NCI-H1105 treated with DMSO at 0.1 percent for 48 hours (cell line): ENCODE measurements at regions not wholly inside any gene's neighbourhood (a gene's known extent, or its start where the extent isn't known, plus 50 kb on each side); places are given as distances from the start of the nearest gene placed in this dataset.

Experiments
- DNase-seq: peaks from one replicate; lab custom pipeline; 2025; lab: John Stamatoyannopoulos, UW

DNA sequence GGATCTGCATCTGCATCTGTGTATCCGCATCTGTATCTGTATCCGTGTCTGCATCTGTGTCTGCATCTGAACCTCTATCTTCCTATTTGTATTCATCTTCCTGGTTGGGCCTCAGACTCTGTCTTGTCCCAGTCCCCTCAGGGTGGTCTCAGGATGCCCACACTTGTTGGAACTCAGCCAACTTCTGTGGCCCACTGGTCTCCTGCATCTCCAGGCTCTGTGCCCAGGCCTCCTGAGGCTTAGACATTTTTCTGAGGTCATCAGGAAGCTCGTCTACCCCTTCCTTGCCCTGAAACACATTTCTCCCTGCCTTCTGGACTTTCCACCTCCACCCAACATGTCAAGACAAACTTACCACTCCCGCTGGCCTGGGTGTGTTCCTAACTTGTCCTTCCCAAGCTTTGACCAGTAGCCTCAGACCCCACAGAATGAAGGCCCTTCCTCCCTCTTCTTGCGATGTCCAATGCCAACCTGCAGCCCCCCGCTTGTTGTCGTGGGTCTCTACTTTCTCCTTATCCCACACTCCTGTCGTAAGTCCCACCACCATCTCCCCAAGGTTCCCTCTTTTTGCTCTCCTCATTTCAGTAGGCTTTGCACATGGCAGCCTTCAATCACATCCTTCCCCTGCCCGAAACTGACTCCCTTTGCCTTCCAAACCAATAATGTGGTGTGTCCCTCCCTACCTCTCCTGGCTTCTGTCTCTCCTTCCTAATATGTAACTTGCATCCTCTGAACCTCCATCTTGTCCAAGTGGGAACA, 176.5 kb downstream of the DLL1 start:
- DNase-seq: no peak

GRCh38 chr6:170113141-170113540, 177.7 kb downstream of the DLL1 start:
- DNase-seq: no peak

- no peak for DNase-seq
Measured at GRCh38 chr6:170112583-170112860, 178.4 kb downstream of the DLL1 start.

DNA sequence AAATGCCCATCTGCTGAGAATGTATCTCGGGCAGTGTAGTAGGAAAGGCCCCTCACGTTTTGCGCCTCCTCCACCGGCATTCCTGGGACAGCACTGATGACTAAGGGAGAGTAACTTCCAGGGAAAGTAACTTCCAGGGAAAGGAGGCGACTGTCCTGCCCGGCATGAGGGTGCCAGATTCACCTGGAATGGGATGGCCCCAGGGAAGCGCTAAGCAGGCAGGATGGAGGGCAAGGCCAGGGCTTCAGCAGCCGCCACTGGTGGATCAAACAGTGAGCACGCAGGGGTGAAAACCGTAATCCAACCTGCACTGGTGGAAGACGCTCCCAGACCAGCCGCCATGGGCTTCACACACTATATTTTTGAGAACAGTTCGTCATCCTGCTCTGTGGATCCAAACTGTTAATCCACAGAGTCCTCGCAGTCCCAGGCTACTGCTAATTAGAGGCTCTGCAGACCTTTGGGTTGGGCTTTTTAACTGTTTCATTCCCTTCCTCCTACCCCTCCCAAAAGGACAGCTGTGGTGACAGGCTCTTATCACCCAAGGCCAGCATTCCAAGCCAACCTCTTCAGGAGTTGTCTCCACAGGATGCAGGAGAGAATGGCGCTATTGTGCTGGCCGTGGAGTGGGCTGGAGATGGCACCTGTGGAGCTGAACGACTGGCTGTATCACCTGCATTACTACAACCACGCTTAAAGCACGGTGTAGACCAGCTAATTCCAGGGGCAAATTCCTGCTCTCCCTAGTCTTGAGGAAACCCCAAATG, 178.9 kb downstream of the DLL1 start:
- DNase-seq: no peak

DNA sequence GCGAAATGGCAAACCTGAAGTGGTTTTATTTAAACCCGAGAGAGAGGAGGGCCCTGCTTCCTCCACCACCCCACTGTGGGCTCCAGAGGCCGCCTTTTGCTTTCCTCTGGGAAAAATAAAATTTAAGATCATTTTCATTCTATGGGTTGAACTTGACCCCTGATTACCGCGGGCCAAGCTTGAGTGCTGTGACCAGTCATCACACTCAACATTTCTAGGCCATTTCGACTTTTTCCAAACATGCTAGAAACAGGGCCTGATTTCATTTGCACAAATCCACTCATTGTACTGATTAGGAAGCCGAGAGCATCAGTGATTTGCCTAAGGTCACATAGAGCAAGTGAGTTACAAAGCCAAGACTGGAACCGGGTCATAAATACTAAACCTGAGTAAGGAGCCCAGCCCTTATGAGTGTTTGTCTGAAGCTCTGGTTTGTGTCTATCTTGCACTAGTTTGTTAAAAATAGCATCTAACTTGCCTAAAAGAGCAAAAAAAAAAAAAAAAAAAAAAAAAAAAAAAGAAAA, 179.7 kb downstream of the DLL1 start:
- DNase-seq: no peak

DNA sequence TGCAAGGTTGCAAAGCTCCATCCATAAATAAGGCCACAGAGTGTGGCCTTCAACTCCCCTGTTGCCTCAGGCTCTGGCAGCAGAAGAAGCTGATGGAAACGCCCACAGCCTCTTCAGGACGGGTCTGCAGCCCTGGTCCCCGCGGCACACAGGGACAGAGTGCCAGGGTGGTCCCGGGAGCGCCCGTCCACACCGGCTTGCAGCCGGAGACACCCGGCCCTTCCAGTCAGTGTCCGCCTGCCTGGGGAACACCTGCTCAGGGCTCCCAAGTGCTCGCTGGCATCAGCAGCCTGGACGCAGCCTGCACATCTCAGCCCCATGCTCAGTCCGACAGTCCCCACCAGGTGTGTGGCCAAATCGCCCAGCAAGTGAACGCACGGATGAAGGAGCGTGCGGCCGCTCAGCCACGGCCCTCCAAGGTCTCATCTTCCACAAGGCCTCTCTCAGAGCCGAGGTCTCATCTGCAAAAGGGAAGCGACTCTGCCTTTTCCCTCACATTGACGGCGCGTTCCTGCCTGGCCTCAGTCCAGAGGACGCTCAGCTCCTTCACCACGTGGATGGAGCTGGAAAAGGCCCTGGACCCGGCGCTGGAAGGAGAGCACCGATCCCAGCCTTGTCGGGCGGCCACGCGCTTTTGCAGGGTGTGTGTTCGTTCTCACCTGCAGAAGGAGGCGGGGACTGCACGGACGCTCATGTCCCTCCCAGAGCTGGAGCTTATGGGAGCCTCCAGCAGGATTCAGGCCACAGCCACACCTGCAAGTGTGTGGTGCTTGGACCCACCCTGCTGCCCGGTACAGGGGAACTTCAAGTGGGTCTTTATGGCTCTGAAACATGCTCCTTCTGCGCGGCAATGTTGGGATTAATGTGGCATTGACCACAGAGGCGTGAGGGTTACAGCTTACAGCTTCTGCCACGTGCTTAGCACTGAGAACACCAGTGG, 180.4 kb downstream of the DLL1 start:
- DNase-seq: no peak

- DNase-seq: no peak
Measured at GRCh38 chr6:170108890-170109587, 181.8 kb downstream of the DLL1 start.

DNA sequence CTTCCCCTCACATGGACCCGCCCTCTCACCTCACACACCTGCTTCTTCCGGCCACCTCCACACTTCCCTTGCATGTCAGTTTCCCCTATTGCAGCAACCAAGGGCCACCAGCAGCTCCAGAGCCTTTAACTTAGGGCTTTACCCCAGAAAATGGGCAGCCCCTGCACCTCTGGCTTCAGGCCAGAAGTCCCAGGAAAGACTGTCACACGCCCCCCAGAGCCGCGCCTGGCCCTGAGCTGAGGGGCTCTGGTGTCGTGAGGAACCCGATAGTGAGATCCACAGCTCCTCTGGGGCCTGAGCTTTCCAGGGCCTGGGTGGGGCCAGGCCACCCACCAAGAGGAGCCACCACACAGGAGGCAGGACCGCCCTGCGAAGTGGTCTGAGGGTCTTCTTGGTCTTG, 182.4 kb downstream of the DLL1 start:
- DNase-seq: no peak

DNA sequence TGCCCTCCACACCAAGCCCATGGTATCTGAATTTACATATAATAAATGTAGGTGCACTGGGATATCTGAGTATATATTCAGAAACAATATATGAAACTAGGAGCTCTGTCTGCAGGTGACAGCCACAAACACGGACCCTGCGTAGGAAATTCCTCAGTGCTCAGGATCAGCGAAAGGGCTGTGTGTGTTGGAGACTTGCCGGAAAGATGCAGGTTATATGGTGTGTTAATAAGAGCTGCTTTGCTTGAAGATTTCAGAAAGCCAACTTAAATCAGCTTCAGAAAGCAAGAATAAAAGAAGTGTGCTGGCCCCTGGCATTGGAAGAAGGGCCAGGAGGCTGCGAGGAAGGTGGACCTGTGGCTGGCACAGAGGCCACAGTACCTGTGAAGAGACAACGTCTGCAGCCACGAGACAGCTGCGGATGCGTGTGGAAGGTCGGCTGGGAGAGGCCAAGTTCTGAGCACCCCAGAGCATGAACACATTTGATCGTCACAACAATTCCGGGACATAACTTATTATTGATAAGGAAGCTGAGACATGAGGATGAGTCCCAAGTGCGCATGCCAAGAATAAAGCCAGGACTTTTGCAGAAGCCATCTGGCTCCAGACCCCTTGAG, 183.2 kb downstream of the DLL1 start:
- DNase-seq: no peak

GRCh38 chr6:170106906-170107525, 183.9 kb downstream of the DLL1 start:
- no peak for DNase-seq

- no peak for DNase-seq
Measured at GRCh38 chr6:170102582-170103481, 188.0 kb downstream of the DLL1 start.

GRCh38 chr6:170102038-170102437, 188.8 kb downstream of the DLL1 start:
- DNase-seq: no peak

DNA sequence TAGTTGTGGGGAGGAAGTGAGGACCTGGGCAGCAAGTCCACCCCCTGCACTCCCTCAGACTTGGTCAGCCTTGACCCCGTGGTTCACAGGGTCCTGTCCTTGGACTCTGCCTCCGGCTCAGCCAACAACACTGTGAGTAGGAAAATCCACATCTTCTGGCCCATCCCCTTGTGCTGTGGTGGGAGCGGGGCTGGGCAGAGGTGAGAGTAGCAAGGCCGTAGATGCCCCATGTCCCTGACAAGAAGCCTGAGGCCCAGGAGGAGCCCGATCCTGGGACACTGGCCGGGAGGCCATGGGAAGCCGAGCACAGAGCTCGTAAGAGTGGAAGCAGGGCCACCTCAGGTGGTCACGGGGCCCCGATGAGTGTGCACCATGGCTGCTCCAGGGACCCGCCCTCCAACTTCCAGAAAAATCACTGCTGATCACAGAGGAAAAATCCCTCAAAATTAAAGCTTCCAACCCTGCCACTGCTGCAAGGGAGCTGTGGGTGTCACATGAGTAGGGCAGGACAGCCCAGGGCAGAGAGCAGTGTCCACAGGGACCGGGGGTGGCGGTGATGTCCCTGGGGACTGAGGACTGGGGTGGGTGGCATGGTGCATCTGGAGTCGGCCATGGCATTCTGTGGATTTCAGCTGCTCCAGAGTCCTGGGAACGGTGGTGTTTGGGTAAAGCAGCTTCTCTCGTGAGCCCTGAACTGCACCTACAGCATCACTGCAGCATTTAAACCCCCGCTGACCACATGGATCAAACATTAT, 189.4 kb downstream of the DLL1 start:
- no peak for DNase-seq

GRCh38 chr6:170100046-170100445, 190.8 kb downstream of the DLL1 start:
- no peak for DNase-seq

DNA sequence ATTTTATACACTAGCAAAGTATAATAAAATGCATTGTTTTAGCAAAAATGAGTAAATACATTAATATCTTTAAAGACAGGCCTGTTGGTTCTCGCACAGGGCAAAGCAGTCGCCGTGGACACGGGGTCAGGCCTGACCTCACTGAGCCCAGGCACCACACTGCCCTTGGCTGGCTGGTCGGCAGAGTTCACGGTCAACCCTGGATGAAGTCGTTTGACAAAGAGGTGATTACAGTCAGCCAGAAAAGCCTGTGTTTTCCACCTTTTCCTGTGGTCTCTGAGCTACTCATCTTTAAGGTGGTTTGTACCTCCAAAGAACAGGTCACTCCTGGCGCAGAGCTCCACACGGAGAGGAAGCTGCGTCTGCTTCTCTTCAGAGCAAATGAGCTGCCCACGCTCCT, 191.5 kb downstream of the DLL1 start:
- DNase-seq: no peak

DNA sequence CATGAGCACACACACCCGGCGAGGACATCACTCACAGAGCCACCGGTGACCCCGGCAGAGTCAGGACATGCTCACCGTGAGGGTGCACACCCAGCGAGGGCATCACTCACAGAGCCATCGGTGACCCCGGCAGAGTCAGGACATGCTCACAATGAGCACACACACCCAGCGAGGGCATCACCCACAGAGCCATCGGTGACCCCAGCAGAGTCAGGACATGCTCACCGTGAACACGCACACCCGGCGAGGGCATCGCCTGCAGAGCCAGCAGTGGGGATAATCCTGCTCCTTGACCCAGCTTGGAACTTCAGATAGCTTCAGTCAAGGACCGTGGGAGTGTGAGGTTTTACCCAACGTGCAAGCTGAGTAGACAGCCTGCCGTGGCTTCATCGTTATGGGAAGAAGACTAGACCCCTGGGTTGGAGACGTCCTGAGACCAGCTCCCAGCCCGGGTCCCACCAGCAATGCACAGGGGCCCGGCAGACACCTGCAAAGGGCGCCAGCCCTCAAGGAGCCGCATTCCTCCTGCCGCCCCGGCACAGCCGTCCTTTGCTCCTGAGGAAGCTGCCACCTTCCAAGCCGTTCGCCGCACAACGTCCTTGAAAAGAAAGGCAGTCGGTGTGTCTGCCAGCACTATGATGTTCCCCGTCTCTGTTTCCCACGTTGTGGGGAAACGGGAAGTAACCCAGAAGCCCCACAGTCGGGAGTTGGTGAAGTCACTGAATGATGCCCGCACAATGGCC, 192.3 kb downstream of the DLL1 start:
- no peak for DNase-seq

GRCh38 chr6:170097505-170098427, 193.1 kb downstream of the DLL1 start:
- DNase-seq: no peak
